Esophagus muscularis mucosa (tissue), 4 donors: ENCODE measurements at regions not wholly inside any gene's neighbourhood (a gene's known extent, or its start where the extent isn't known, plus 50 kb on each side); places are given as distances from the start of the nearest gene placed in this dataset.

Source experiments
- DNase-seq: peaks from one replicate; pipeline ENCODE4 v3.0.0-alpha.2; 2017; ENCODE audit errors: extremely low spot score
- H3K27ac ChIP-seq, 4 donors: fragments of 200-600 bp; sonication (generic); replicated peaks in 1 of 4; 1 replicate in 3 of 4; 2 replicates in 1 of 4; pipeline ENCODE4 v1.5.1; 2016 to 2019; ENCODE audit warnings: mild to moderate bottlenecking in 1 of 4
- H3K27me3 ChIP-seq, 4 donors: fragments of 200-600 bp; sonication (generic); one replicate each; pipeline versions ENCODE4 v1.5.1 to v1.6.0; 2016 to 2019
- H3K36me3 ChIP-seq, 4 donors: fragments of 200-600 bp; sonication (generic); one replicate each; pipeline ENCODE4 v1.5.1; 2016 to 2019
- H3K4me1 ChIP-seq, 4 donors: fragments of 200-600 bp; sonication (generic); one replicate each; pipeline ENCODE4 v1.5.1; 2016 to 2019
- H3K4me3 ChIP-seq, 4 donors: fragments of 200-600 bp; sonication (generic); 1 replicate in 2 of 4; 2 replicates in 2 of 4; pipeline ENCODE4 v1.5.1; 2016 to 2019; ENCODE audit warnings: mild to moderate bottlenecking in 4 of 4, moderate library complexity in 1 of 4
- H3K9me3 ChIP-seq, 4 donors: fragments of 200-600 bp; sonication (generic); 1 replicate in 3 of 4; 2 replicates in 1 of 4; pipeline ENCODE4 v1.5.1; 2016 to 2019
- EP300 ChIP-seq: sonication (generic); formaldehyde crosslinking; IDR thresholded peaks from one replicate; pipeline ENCODE4 v1.6.1; 2017; ENCODE audit warnings: antibody characterized with exemption
- POLR2A ChIP-seq: fragments of 450-650 bp; IDR thresholded peaks from one replicate; pipeline ENCODE4 v1.6.1; 2017; ENCODE audit warnings: antibody characterized with exemption, moderate library complexity, mild to moderate bottlenecking, low read depth
- POLR2AphosphoS5 ChIP-seq, 2 donors: sonication (generic); formaldehyde crosslinking; IDR thresholded peaks; one replicate each; pipeline ENCODE4 v1.6.1; 2017; ENCODE audit warnings: antibody characterized with exemption in 2 of 2
- WGBS: methylation state at CpG from one replicate; pipeline ENCODE4 v1.1.5; 2018; 5-methylcytosine and 5-hydroxymethylcytosine counted together
- intact Hi-C: fragments of 100-400 bp; cut with DNase I; formaldehyde crosslinking; loops from one replicate; pipeline ENCODE4 v1.15.1; 2023
- TF ChIP-seq, protein P1 (sequence below), 3 experiments: fragments of 200-600 bp in 2 of 3; fragments of 450-650 bp in 1 of 3; sonication (generic) in 2 of 3; IDR thresholded peaks; one replicate each; pipeline ENCODE4 v1.5.1; 2017 to 2019; ENCODE audit warnings: antibody characterized with exemption in 3 of 3, mild to moderate bottlenecking in 2 of 3, moderate library complexity in 1 of 3

GRCh38 chr7:17195576-17195975 lies 102.9 kb upstream of the AHR start:
- Histone ChIP-seq H3K9me3 (no peaks in the 10 kb centered on the region), H3K4me1 (no peaks in the 10 kb centered on the region), H3K27me3 (no peaks in the 10 kb centered on the region), H3K36me3 (no peaks in the 10 kb centered on the region), H3K4me3 (no peak overlapping the region), H3K27ac (no peak overlapping the region)
- 83% methylated on average over 2 of the region's 2 CpGs for WGBS
- DNase-seq = no peak
- intact Hi-C loops = no loop called here
- TF ChIP-seq POLR2A (no peak), EP300 (no peak), POLR2AphosphoS5 (IDR thresholded peaks at IDR 0.05) (no peak)
- TF ChIP-seq, protein P1, sequence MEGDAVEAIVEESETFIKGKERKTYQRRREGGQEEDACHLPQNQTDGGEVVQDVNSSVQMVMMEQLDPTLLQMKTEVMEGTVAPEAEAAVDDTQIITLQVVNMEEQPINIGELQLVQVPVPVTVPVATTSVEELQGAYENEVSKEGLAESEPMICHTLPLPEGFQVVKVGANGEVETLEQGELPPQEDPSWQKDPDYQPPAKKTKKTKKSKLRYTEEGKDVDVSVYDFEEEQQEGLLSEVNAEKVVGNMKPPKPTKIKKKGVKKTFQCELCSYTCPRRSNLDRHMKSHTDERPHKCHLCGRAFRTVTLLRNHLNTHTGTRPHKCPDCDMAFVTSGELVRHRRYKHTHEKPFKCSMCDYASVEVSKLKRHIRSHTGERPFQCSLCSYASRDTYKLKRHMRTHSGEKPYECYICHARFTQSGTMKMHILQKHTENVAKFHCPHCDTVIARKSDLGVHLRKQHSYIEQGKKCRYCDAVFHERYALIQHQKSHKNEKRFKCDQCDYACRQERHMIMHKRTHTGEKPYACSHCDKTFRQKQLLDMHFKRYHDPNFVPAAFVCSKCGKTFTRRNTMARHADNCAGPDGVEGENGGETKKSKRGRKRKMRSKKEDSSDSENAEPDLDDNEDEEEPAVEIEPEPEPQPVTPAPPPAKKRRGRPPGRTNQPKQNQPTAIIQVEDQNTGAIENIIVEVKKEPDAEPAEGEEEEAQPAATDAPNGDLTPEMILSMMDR (IDR thresholded peaks at IDR 0.05) = no peak

DNA sequence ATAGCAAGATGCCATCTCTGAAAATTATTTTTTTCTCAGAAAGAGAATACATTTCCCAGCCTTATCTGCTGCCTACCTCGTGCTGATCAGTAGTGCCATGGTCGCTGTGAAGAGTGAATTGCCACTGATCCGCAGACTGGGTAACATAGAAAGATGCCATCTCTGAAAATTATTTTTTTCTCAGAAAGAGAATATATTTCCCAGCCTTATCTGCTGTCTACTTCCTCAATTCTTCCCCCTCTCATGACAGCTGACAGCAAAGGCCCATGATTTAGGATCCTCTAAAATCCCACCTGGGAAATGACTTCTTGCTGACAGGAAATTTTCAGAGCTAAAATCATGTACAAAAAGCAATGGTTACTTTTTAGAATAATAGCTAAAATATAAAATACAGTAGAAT lies 92.5 kb upstream of the AHR start:
- intact Hi-C loops = no loop called here
- Histone ChIP-seq H3K4me3 (no peak overlapping the region), H3K4me1 (no peaks in the 10 kb centered on the region), H3K9me3 (no peaks in the 10 kb centered on the region), H3K27ac (no peak overlapping the region), H3K27me3 (no peaks in the 10 kb centered on the region), H3K36me3 (no peaks in the 10 kb centered on the region)
- DNase-seq = no peak
- 88% methylated on average over 3 of the region's 3 CpGs for WGBS
- TF ChIP-seq, protein P1 (IDR thresholded peaks at IDR 0.05) = no peak
- TF ChIP-seq POLR2AphosphoS5 (IDR thresholded peaks at IDR 0.05) = no peak
- TF ChIP-seq POLR2A = no peak
- no peak for TF ChIP-seq EP300

GRCh38 chr7:17206349-17206905 lies 92.0 kb upstream of the AHR start:
- intact Hi-C loops = no loop called here
- DNase-seq = no peak
- no peak overlapping the region for H3K27ac ChIP-seq
- H3K36me3 ChIP-seq = no peaks in the 10 kb centered on the region
- H3K27me3 ChIP-seq = no peaks in the 10 kb centered on the region
- WGBS = 93% methylated on average over 3 of the region's 3 CpGs
- no peaks in the 10 kb centered on the region for H3K4me1 ChIP-seq
- no peaks in the 10 kb centered on the region for H3K9me3 ChIP-seq
- TF ChIP-seq POLR2A = no peak
- no peak for TF ChIP-seq POLR2AphosphoS5 (IDR thresholded peaks at IDR 0.05)
- TF ChIP-seq EP300 = no peak
- TF ChIP-seq, protein P1 (IDR thresholded peaks at IDR 0.05) = no peak
- no peak overlapping the region for H3K4me3 ChIP-seq

DNA sequence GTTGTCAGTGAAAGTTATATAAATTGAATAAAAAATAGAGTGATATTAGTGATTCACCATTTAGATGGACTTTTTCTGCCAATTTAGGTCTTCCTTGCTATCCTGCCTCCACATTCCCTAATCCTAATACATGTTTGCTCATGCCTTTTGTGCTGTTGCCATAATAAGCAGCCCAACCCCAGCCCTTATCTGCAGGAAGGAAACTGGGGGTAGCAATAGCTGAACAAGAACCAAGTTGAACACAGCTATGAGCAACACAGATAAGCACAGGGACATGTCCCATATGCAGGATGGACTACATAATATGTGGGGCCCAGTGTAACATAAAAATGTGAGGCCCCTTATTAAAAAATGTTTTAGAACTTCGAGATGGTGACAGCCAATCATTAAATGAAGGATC lies 91.2 kb upstream of the AHR start:
- DNase-seq = no peak
- no peaks in the 10 kb centered on the region for H3K9me3 ChIP-seq
- TF ChIP-seq, protein P1 (IDR thresholded peaks at IDR 0.05) = no peak
- TF ChIP-seq POLR2A (no peak), EP300 (no peak), POLR2AphosphoS5 (IDR thresholded peaks at IDR 0.05) (no peak)
- H3K4me1 ChIP-seq = no peaks in the 10 kb centered on the region
- 63% methylated on average over 1 of the region's 1 CpG for WGBS
- intact Hi-C loops = no loop called here
- H3K36me3 ChIP-seq = no peaks in the 10 kb centered on the region
- no peak overlapping the region for H3K4me3 ChIP-seq
- no peak overlapping the region for H3K27ac ChIP-seq
- H3K27me3 ChIP-seq = no peaks in the 10 kb centered on the region

DNA sequence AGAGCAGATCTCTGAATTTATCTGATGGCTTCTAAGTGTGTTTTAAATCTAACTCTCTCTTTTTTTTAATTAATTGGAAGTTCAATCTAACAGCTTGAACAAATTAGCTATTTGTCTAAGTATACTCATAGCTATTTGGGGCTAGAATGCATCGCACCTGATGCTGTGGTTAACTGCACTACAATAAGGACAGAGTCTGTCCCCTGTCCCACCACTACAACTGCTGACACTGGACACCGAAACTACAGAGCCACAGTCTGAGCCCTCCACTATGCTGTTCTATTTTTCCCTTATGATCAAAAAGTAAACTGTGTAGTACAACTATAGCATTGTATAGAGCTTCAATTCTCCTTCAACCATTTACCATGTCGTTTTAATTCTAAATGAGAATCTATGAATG lies 89.4 kb upstream of the AHR start:
- 90% methylated on average over 3 of the region's 3 CpGs for WGBS
- no peaks in the 10 kb centered on the region for H3K9me3 ChIP-seq
- DNase-seq = no peak
- H3K4me1 ChIP-seq = no peaks in the 10 kb centered on the region
- no peak for TF ChIP-seq EP300
- TF ChIP-seq POLR2A = no peak
- no peak for TF ChIP-seq POLR2AphosphoS5 (IDR thresholded peaks at IDR 0.05)
- TF ChIP-seq, protein P1 (IDR thresholded peaks at IDR 0.05) = no peak
- H3K27me3 ChIP-seq = no peaks in the 10 kb centered on the region
- H3K4me3 ChIP-seq = no peak overlapping the region
- H3K27ac ChIP-seq = no peak overlapping the region
- intact Hi-C loops = no loop called here
- no peaks in the 10 kb centered on the region for H3K36me3 ChIP-seq
